ENCODE measurements at regions not wholly inside any gene's neighbourhood (a gene's known extent, or its start where the extent isn't known, plus 50 kb on each side); places are given as distances from the start of the nearest gene placed in this dataset.

- intact Hi-C loops (cut with DNase I; ENCODE audit: low total_unique reads) = no loop called here
- Histone ChIP-seq H3K27ac (no peak overlapping the region), H3K9me3 (no peaks in the 10 kb centered on the region), H3K36me3 (no peaks in the 10 kb centered on the region), H3K27me3 (no peaks in the 10 kb centered on the region), H3K4me3 (no peak overlapping the region), H3K4me1 (no peaks in the 10 kb centered on the region)
- DNase-seq (ENCODE audit: low spot score in 2 of 2) = no peak
- no peak for TF ChIP-seq POLR2AphosphoS5 (IDR thresholded peaks at IDR 0.05)
- no peak for TF ChIP-seq POLR2A (IDR thresholded peaks at IDR 0.05)
- no peak for TF ChIP-seq CTCF (IDR thresholded peaks at IDR 0.05)
Measured at GRCh38 chr13:91154558-91155353, 192.7 kb upstream of the MIR17HG start.

DNA sequence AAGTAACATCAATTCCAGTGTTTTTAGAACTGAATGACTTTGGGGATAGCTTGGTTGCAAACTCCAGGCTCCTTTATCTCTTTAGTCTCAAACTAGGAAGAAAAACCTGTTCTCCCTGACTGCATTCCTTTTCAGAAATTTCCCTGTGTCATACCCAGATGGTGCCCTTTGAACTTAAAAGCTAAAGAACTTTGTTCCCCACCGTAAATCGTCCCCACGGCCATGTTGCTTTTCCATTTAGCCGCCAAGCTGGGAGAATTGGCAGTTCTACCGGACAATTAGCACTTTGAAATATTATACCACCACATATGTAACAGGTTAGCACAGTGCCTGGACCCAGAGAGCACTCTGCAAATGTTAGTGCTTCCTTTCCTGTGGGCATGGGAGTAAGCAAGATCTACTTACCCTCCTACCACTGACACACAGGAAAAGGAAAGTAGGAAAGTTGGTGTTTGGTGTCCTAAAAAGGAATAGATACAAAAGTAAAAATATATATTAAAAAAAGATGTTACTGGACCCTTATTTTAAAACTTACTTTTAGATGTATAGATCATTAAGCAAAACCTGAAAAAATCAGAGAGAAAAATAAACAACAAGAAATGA is 191.9 kb upstream of the MIR17HG start:
- intact Hi-C loops (cut with DNase I; ENCODE audit: low total_unique reads) = no loop called here
- no peak for TF ChIP-seq POLR2A (IDR thresholded peaks at IDR 0.05)
- TF ChIP-seq POLR2AphosphoS5 (IDR thresholded peaks at IDR 0.05) = no peak
- TF ChIP-seq CTCF (IDR thresholded peaks at IDR 0.05) = no peak
- no peaks in the 10 kb centered on the region for H3K9me3 ChIP-seq
- no peak overlapping the region for H3K4me3 ChIP-seq
- no peaks in the 10 kb centered on the region for H3K4me1 ChIP-seq
- no peak for DNase-seq (ENCODE audit: low spot score in 2 of 2)
- H3K36me3 ChIP-seq = no peaks in the 10 kb centered on the region
- no peaks in the 10 kb centered on the region for H3K27me3 ChIP-seq
- no peak overlapping the region for H3K27ac ChIP-seq

DNA sequence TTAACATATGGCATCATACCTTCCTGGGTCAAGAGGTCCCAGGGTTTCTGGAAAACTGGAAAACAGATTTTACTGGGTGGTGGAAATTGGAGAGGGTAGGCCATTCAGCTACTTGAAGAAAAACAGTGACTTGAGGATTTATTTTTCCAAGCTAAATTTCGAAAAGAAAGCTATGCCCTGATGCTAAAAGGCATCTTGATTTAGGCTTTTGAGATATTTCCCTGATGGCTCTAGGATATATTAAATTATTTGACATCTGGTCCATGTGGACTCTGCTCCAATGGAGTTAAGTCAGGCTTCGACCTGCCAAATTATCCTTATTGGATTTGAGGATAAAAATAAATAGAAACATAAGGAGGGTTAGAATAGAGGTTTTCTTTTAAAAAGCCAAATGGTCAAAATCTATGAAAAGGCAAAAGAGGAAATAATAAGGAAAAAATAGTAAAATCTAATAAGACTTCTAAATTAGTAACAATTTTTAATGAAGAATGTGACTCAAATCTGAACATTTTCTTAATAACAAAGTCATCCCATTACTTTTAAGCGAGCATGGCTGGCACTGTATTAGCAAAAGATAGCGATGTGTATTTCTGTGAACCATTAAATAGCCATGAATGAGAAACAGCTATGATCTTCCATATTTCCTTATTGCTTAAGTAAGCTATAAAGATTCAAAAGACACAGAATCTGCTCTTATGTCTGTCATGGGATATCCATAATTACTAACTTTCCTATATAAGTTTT is 190.0 kb upstream of the MIR17HG start:
- Histone ChIP-seq H3K4me3 (no peak overlapping the region), H3K27me3 (no peaks in the 10 kb centered on the region), H3K9me3 (no peaks in the 10 kb centered on the region), H3K27ac (no peak overlapping the region), H3K36me3 (no peaks in the 10 kb centered on the region), H3K4me1 (no peaks in the 10 kb centered on the region)
- no peak for DNase-seq (ENCODE audit: low spot score in 2 of 2)
- TF ChIP-seq POLR2AphosphoS5 (IDR thresholded peaks at IDR 0.05) (no peak), CTCF (IDR thresholded peaks at IDR 0.05) (no peak), POLR2A (IDR thresholded peaks at IDR 0.05) (no peak)
- intact Hi-C loops (cut with DNase I; ENCODE audit: low total_unique reads) = no loop called here

GRCh38 chr13:91158017-91158395 is 189.5 kb upstream of the MIR17HG start:
- no peaks in the 10 kb centered on the region for H3K27me3 ChIP-seq
- H3K9me3 ChIP-seq = no peaks in the 10 kb centered on the region
- H3K27ac ChIP-seq = no peak overlapping the region
- intact Hi-C loops (cut with DNase I; ENCODE audit: low total_unique reads) = no loop called here
- no peaks in the 10 kb centered on the region for H3K4me1 ChIP-seq
- H3K4me3 ChIP-seq = no peak overlapping the region
- no peaks in the 10 kb centered on the region for H3K36me3 ChIP-seq
- no peak for TF ChIP-seq CTCF (IDR thresholded peaks at IDR 0.05)
- TF ChIP-seq POLR2A (IDR thresholded peaks at IDR 0.05) = no peak
- no peak for TF ChIP-seq POLR2AphosphoS5 (IDR thresholded peaks at IDR 0.05)
- no peak for DNase-seq (ENCODE audit: low spot score in 2 of 2)

- intact Hi-C loops (cut with DNase I; ENCODE audit: low total_unique reads) = no loop called here
- no peak for TF ChIP-seq POLR2A (IDR thresholded peaks at IDR 0.05)
Measured at GRCh38 chr13:91162180-91162579, 185.3 kb upstream of the MIR17HG start.

More at GRCh38 chr13:91162180-91162579, 185.3 kb upstream of the MIR17HG start:
- no peaks in the 10 kb centered on the region for H3K4me1 ChIP-seq
- no peaks in the 10 kb centered on the region for H3K36me3 ChIP-seq
- H3K9me3 ChIP-seq = no peaks in the 10 kb centered on the region
- no peaks in the 10 kb centered on the region for H3K27me3 ChIP-seq
- no peak overlapping the region for H3K4me3 ChIP-seq
- no peak for DNase-seq (ENCODE audit: low spot score in 2 of 2)
- H3K27ac ChIP-seq = no peak overlapping the region
